ENCODE measurements at regions not wholly inside any gene's neighbourhood (a gene's known extent, or its start where the extent isn't known, plus 50 kb on each side); places are given as distances from the start of the nearest gene placed in this dataset.

GRCh38 chr6:101118136-101118396 is 236.9 kb upstream of the ASCC3 start:
- TF ChIP-seq, protein P1, sequence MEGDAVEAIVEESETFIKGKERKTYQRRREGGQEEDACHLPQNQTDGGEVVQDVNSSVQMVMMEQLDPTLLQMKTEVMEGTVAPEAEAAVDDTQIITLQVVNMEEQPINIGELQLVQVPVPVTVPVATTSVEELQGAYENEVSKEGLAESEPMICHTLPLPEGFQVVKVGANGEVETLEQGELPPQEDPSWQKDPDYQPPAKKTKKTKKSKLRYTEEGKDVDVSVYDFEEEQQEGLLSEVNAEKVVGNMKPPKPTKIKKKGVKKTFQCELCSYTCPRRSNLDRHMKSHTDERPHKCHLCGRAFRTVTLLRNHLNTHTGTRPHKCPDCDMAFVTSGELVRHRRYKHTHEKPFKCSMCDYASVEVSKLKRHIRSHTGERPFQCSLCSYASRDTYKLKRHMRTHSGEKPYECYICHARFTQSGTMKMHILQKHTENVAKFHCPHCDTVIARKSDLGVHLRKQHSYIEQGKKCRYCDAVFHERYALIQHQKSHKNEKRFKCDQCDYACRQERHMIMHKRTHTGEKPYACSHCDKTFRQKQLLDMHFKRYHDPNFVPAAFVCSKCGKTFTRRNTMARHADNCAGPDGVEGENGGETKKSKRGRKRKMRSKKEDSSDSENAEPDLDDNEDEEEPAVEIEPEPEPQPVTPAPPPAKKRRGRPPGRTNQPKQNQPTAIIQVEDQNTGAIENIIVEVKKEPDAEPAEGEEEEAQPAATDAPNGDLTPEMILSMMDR (conservative IDR thresholded peaks at IDR 0.05; ENCODE audit: low read length): no peak
- TF ChIP-seq EZH2phosphoT487 (IDR thresholded peaks at IDR 0.05; ENCODE audit: borderline replicate concordance, low read depth, low read length): no peak

Measured in OCI-LY7 (cell line).